LNCaP clone FGC (cell line): ENCODE measurements at regions not wholly inside any gene's neighbourhood (a gene's known extent, or its start where the extent isn't known, plus 50 kb on each side); places are given as distances from the start of the nearest gene placed in this dataset.

Source experiments
- DNase-seq: peaks from one replicate; pipeline ENCODE4 v3.0.0-alpha.2; 2011; ENCODE audit warnings: low read depth
- H3K4me3 ChIP-seq: 2 replicates; pipeline ENCODE4 v1.5.1; 2011; ENCODE audit warnings: mild to moderate bottlenecking, low read depth, low read length, control low read depth
- TF ChIP-seq, protein P1 (sequence below): IDR thresholded peaks from 2 replicates; pipeline ENCODE4 v1.5.1; 2012; ENCODE audit warnings: mild to moderate bottlenecking; ENCODE audit not compliant: control insufficient read depth, insufficient read depth; ENCODE audit errors: extremely low read depth

DNA sequence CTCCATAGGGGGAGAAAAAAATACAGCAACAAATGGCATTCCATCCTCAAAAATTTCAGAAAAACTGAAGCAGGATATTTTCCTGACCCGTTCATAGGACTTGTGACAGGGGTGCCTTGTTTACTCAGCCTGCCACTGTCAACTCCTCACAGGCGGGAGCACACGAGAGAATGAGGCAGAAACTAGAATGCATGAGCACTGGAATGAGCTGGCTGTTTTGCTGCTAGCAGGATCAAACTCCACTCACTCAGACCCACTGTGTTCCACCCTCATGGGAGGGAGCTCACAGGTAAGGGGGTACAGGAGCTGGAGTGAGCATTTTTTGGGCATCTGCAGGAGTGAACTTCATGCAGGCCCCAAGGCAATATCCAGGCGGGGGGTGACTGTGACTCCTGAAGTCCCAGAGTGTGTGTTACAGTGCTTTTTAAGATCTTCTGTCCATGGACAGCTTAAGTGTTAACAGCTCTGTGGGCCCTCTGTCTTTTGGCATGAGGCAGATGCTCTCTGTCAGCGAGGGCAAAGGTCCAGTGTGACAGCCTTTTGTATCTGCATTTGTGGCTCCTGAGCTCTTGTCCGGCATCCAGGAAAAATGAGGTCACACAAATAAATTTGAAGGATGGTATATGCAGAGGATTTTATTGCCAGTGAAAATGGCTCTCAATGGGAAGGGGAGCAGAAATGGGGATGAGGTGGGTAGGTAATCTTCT, 905.7 kb upstream of the TENM4 start:
- no peak overlapping the region for H3K4me3 ChIP-seq
- TF ChIP-seq, protein P1, sequence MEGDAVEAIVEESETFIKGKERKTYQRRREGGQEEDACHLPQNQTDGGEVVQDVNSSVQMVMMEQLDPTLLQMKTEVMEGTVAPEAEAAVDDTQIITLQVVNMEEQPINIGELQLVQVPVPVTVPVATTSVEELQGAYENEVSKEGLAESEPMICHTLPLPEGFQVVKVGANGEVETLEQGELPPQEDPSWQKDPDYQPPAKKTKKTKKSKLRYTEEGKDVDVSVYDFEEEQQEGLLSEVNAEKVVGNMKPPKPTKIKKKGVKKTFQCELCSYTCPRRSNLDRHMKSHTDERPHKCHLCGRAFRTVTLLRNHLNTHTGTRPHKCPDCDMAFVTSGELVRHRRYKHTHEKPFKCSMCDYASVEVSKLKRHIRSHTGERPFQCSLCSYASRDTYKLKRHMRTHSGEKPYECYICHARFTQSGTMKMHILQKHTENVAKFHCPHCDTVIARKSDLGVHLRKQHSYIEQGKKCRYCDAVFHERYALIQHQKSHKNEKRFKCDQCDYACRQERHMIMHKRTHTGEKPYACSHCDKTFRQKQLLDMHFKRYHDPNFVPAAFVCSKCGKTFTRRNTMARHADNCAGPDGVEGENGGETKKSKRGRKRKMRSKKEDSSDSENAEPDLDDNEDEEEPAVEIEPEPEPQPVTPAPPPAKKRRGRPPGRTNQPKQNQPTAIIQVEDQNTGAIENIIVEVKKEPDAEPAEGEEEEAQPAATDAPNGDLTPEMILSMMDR = no peak
- no peak for DNase-seq

DNA sequence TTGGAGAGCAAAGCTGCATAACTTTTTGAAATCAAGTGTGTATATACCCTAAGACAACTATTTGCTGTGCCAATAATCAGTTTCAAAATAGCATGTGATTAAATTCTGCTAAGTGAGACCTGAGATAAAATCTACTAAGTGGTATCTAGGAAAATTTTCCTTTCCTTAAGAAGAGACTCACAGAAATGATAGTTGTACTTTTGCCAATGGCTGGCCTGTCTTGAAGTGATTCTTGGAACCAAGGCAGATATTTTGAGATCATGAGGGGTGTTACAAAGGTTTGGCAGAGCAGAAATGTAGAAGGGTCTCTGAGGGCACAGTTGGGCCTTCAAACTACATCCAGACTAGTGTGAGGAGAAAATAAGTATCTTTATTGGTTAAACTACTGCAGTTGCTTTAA, 902.6 kb upstream of the TENM4 start:
- H3K4me3 ChIP-seq = no peak overlapping the region
- TF ChIP-seq, protein P1 = no peak
- no peak for DNase-seq

DNA sequence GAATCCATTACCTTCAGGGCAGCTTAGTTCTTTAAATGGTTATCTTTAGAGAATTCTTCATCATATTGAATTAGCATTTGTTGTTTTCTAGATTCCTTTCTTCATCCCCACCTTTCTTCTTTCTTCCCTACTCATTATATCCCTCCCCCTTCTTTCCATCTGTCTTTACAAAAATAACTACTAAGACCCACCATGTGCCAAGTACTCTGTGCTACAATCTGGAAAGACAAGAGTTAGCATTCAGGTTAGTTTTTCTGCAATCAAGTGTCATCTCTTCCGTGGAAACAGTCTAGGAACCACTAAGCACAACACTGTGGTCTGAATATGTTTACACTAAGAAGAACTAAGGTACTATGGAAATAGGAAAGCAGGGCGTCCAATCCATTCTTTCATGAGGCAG, 897.4 kb upstream of the TENM4 start:
- TF ChIP-seq, protein P1 = no peak
- H3K4me3 ChIP-seq = no peak overlapping the region
- no peak for DNase-seq

DNA sequence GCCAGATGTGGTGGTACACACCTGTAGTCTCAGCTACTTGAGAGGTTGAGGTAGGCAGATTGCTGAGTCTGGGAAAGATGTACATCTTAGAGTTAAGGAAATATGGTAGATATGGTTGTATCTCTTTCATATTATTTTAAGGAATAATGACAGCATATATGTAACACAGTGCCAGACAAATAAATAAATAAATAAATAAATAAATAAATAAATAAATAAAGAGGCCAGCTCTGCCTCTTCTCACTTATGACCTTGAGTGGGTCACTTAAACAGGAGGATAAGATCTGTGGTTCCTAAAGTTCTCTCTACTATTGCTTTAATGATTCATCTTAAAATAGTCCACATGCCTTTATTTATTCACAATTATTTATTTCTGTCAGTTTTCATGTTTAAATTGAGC, 890.9 kb upstream of the TENM4 start:
- TF ChIP-seq, protein P1 = no peak
- no peak for DNase-seq
- H3K4me3 ChIP-seq = no peak overlapping the region

DNA sequence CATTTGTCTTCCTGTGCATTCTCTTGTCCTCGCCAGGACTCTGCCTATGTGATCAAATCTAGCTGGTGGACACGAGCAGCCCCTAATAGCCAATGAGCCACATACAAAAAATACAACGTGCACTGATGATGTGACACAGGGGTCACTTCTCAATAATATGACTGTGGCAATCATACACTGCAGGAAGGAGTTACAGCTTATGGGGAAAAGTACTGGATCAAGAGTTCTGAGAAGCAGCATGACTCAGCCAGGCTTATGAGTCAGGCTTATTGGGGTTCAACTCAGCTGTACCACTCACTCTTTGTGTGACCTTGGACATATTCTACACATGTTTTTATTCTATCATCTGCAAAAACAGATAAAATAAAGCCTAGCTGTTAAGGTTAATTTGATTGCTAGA, 889.4 kb upstream of the TENM4 start:
- DNase-seq = no peak
- TF ChIP-seq, protein P1 = no peak
- no peak overlapping the region for H3K4me3 ChIP-seq

DNA sequence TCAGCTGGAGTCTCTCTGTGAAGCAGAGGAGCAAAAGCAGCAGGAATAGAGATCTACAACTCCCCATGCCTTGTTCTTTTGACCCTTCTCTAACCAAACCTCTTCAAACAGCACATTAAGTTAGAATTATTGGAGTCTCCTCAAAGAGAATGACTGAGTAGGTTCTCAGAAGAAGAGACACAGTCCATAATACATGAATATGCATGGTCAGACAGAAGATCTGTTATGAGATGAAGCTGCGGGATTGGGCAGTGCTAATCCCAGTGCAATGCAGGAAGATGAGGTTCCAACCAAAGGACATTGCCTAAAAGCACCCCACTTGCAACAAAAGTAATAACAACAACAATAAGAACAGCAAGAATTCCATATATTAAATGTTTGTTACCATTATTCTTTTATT, 887.9 kb upstream of the TENM4 start:
- TF ChIP-seq, protein P1 = no peak

More for the DNA sequence above, 887.9 kb upstream of the TENM4 start:
- H3K4me3 ChIP-seq = no peak overlapping the region
- DNase-seq = no peak
